B cell (primary cell): ENCODE measurements at regions not wholly inside any gene's neighbourhood (a gene's known extent, or its start where the extent isn't known, plus 50 kb on each side); places are given as distances from the start of the nearest gene placed in this dataset.

Experiments
- ATAC-seq: fragments of 200-7000 bp; cut with Tn5 transposase; one replicate; pipeline ENCODE4 v1.10.0; 2021; ENCODE audit warnings: low read depth, mild to moderate bottlenecking, moderate number of reproducible peaks, moderate library complexity
- CTCF ChIA-PET: fragments of 350-600 bp; sonication (Branson Sonifier 250); formaldehyde crosslinking; loops from one replicate; lab custom pipeline; 2021; ENCODE audit warnings: antibody characterized with exemption, inconsistent platforms; lab: Charles Lee
- POLR2A ChIA-PET: fragments of 350-600 bp; sonication (Branson Sonifier 250); formaldehyde crosslinking; loops from one replicate; lab custom pipeline; 2021; ENCODE audit warnings: antibody characterized with exemption; lab: Charles Lee
- DNase-seq: peaks from one replicate; pipeline ENCODE4 v3.0.0; 2013
- H2AFZ ChIP-seq: 2 replicates; pipeline ENCODE4 v1.6.1; 2012; ENCODE audit warnings: mild to moderate bottlenecking, low read depth, low read length; ENCODE audit not compliant: insufficient read depth, poor library complexity, severe bottlenecking
- H3K27ac ChIP-seq, 2 donors: 1 replicate in 1 of 2; 2 replicates in 1 of 2; pipeline ENCODE4 v1.5.1; 2012 to 2013; ENCODE audit warnings: low read length in 2 of 2, mild to moderate bottlenecking in 2 of 2, moderate library complexity in 1 of 2
- H3K27me3 ChIP-seq, 4 experiments: fragments of 200-600 bp in 1 of 4; sonication (generic) in 1 of 4; replicated peaks in 1 of 4; 1 replicate in 2 of 4; 2 replicates in 2 of 4; pipeline versions ENCODE4 v1.6.1 to v1.7.0; 2013 to 2016; ENCODE audit warnings: low read length in 3 of 4, mild to moderate bottlenecking in 2 of 4, mixed read lengths in 1 of 4, moderate library complexity in 1 of 4; ENCODE audit not compliant: insufficient read depth in 4 of 4, control insufficient read depth in 3 of 4; ENCODE audit errors: control extremely low read depth in 1 of 4
- H3K36me3 ChIP-seq, 2 experiments: replicated peaks in 1 of 2; 1 replicate in 1 of 2; 2 replicates in 1 of 2; pipeline versions ENCODE4 v1.6.1 to v1.7.1; 2013; ENCODE audit warnings: low read length in 1 of 2; ENCODE audit not compliant: insufficient read depth in 2 of 2, control insufficient read depth in 1 of 2; ENCODE audit errors: control extremely low read depth in 1 of 2, extremely low read depth in 1 of 2
- H3K4me1 ChIP-seq, 2 donors: fragments of 200-600 bp in 1 of 2; sonication (generic) in 1 of 2; 1 replicate in 1 of 2; 2 replicates in 1 of 2; pipeline versions ENCODE4 v1.5.1 to v1.6.1; 2013 to 2017; ENCODE audit warnings: low read length in 2 of 2; ENCODE audit not compliant: control insufficient read depth in 2 of 2, insufficient read depth in 2 of 2
- H3K4me2 ChIP-seq: replicated peaks from 2 replicates; pipeline ENCODE3; 2012; ENCODE audit warnings: mild to moderate bottlenecking, low read depth, low read length; ENCODE audit not compliant: poor library complexity, severe bottlenecking
- H3K4me3 ChIP-seq, 5 experiments: fragments of 200-600 bp in 1 of 5; sonication (generic) in 1 of 5; 1 replicate in 3 of 5; 2 replicates in 2 of 5; pipeline versions ENCODE4 v1.5.1 to v1.7.0; 2011 to 2016; ENCODE audit warnings: low read length in 4 of 5, mild to moderate bottlenecking in 4 of 5, low read depth in 2 of 5, control low read depth in 1 of 5, moderate library complexity in 1 of 5; ENCODE audit not compliant: insufficient read depth in 1 of 5; ENCODE audit errors: control extremely low read depth in 1 of 5, extremely low read depth in 1 of 5
- H3K79me2 ChIP-seq: fragments of 200-600 bp; sonication (generic); one replicate; pipeline ENCODE4 v1.6.0; 2016; ENCODE audit warnings: low read length; ENCODE audit not compliant: control insufficient read depth, insufficient read depth
- H3K9ac ChIP-seq: fragments of 200-600 bp; sonication (generic); 2 replicates; pipeline ENCODE4 v1.6.1; 2017; ENCODE audit warnings: mild to moderate bottlenecking, low read length, moderate library complexity
- H3K9me3 ChIP-seq, 3 donors: one replicate each; pipeline versions ENCODE4 v1.6.1 to v1.7.1; 2013; ENCODE audit warnings: low read length in 2 of 3; ENCODE audit not compliant: control insufficient read depth in 2 of 3, insufficient read depth in 1 of 3; ENCODE audit errors: control extremely low read depth in 1 of 3
- H4K20me1 ChIP-seq: 2 replicates; pipeline ENCODE4 v1.6.0; 2012; ENCODE audit warnings: mild to moderate bottlenecking, low read length; ENCODE audit not compliant: insufficient read depth, control insufficient read depth, poor library complexity, severe bottlenecking
- H3K27ac Mint-ChIP-seq: one replicate; pipeline ENCODE4 v1.8.0; 2021; ENCODE audit warnings: mixed read lengths
- H3K27me3 Mint-ChIP-seq: one replicate; pipeline ENCODE4 v1.8.0; 2021; ENCODE audit warnings: mixed read lengths
- H3K4me1 Mint-ChIP-seq: one replicate; pipeline ENCODE4 v1.8.0; 2021; ENCODE audit warnings: mixed read lengths
- H3K4me3 Mint-ChIP-seq: one replicate; pipeline ENCODE4 v1.8.0; 2021; ENCODE audit warnings: mixed read lengths
- H3K9me3 Mint-ChIP-seq: one replicate; pipeline ENCODE4 v1.8.0; 2022; ENCODE audit warnings: mixed read lengths; ENCODE audit not compliant: insufficient read depth
- EZH2 ChIP-seq: IDR thresholded peaks from 2 replicates; pipeline ENCODE4 v1.6.1; 2012; ENCODE audit warnings: borderline replicate concordance, low read depth, mild to moderate bottlenecking, moderate library complexity, low read length; ENCODE audit not compliant: insufficient read depth, poor library complexity, severe bottlenecking
- WGBS: methylation state at CpG from one replicate; pipeline ENCODE4 v1.1.5; 2013; ENCODE audit warnings: missing lambda C conversion rate; ENCODE audit not compliant: insufficient coverage; 5-methylcytosine and 5-hydroxymethylcytosine counted together
- intact Hi-C: fragments of 100-400 bp; cut with micrococcal nuclease; formaldehyde crosslinking; loops from one replicate; pipeline ENCODE4 v1.10.0; 2022
- TF ChIP-seq, protein P1 (sequence below): fragments of 200-600 bp; IDR thresholded peaks from one replicate; pipeline ENCODE4 v1.8.0; 2022; ENCODE audit warnings: antibody characterized with exemption, mild to moderate bottlenecking

DNA sequence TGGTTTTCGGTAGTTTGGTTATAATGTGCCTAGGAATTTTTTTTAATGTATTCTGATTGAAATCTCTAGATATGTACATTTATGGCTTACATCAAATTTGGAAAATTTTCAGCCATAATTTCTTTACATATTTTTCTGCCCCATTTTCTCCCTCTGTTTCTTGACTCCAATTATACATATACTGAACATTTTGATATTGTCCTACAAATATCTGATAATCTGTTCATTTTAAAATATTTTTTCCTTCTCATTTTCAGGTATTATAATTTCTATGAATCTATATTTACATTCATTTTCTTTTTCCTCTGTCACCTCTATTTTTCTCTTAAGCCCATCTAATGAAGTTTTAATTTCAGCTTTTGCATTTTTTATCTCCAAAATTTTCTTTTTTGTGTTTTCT is 82.7 kb upstream of the TMLHE start:
- POLR2A ChIA-PET: no interaction called here
- no peak for ATAC-seq
- no peaks in the 10 kb centered on the region for H3K27me3 Mint-ChIP-seq

DNA sequence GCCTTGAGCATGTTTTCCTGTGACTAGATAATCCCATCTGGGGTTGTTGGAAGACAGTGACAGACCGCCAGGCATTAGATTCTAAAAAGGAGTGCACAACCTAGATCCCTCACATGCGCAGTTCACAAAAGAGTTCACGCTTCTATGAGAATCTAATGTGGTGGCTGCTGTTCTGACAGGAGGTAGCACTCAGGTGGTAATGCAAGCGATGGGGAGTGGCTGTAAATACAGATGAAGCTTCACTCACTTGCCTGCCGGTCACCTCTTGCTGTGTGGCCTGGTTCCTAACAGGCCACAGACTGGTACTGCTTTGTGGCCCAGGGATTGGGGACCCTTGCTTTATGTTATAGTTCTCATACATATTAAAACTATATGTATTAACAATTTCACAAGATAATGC is 81.9 kb upstream of the TMLHE start:
- no peaks in the 10 kb centered on the region for H3K27me3 ChIP-seq
- H3K27ac ChIP-seq: no peak overlapping the region
- DNase-seq: no peak
- Mint-ChIP-seq H3K4me1 (no peaks in the 10 kb centered on the region), H3K4me3 (no peak overlapping the region), H3K9me3 (peaks cover 2% of the 10 kb centered on the region), H3K27ac (no peak overlapping the region), H3K27me3 (no peaks in the 10 kb centered on the region)
- no peaks in the 10 kb centered on the region for H3K36me3 ChIP-seq
- WGBS: 100% methylated on average over 1 of the region's 5 CpGs
- no peak overlapping the region for H3K4me2 ChIP-seq
- no peak overlapping the region for H3K4me3 ChIP-seq
- no peak for TF ChIP-seq EZH2
- TF ChIP-seq, protein P1, sequence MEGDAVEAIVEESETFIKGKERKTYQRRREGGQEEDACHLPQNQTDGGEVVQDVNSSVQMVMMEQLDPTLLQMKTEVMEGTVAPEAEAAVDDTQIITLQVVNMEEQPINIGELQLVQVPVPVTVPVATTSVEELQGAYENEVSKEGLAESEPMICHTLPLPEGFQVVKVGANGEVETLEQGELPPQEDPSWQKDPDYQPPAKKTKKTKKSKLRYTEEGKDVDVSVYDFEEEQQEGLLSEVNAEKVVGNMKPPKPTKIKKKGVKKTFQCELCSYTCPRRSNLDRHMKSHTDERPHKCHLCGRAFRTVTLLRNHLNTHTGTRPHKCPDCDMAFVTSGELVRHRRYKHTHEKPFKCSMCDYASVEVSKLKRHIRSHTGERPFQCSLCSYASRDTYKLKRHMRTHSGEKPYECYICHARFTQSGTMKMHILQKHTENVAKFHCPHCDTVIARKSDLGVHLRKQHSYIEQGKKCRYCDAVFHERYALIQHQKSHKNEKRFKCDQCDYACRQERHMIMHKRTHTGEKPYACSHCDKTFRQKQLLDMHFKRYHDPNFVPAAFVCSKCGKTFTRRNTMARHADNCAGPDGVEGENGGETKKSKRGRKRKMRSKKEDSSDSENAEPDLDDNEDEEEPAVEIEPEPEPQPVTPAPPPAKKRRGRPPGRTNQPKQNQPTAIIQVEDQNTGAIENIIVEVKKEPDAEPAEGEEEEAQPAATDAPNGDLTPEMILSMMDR: no peak
- H3K79me2 ChIP-seq: no peaks in the 10 kb centered on the region
- ATAC-seq: no peak
- no peak overlapping the region for H3K9ac ChIP-seq
- no peaks in the 10 kb centered on the region for H4K20me1 ChIP-seq
- H3K4me1 ChIP-seq: no peaks in the 10 kb centered on the region
- no peaks in the 10 kb centered on the region for H3K9me3 ChIP-seq
- no peak overlapping the region for H2AFZ ChIP-seq
- CTCF ChIA-PET: no interaction called here
- POLR2A ChIA-PET: no interaction called here
- intact Hi-C loops: no loop called here

More for the DNA sequence above, 82.7 kb upstream of the TMLHE start:
- WGBS: no CpG with 5 or more reads among the region's 1 CpG
- CTCF ChIA-PET: no interaction called here
- H3K27ac ChIP-seq: no peak overlapping the region
- H3K9me3 ChIP-seq: no peaks in the 10 kb centered on the region
- no peak for DNase-seq
- no peak overlapping the region for H3K9ac ChIP-seq
- Mint-ChIP-seq H3K9me3 (peaks cover 2% of the 10 kb centered on the region), H3K4me1 (no peaks in the 10 kb centered on the region), H3K4me3 (no peak overlapping the region), H3K27ac (no peak overlapping the region)
- no peak for TF ChIP-seq EZH2
- TF ChIP-seq, protein P1: no peak
- no peaks in the 10 kb centered on the region for H4K20me1 ChIP-seq
- no peak overlapping the region for H3K4me3 ChIP-seq
- H3K36me3 ChIP-seq: no peaks in the 10 kb centered on the region
- intact Hi-C loops: no loop called here
- H3K27me3 ChIP-seq: no peaks in the 10 kb centered on the region
- H3K79me2 ChIP-seq: no peaks in the 10 kb centered on the region
- no peak overlapping the region for H2AFZ ChIP-seq
- H3K4me1 ChIP-seq: no peaks in the 10 kb centered on the region
- no peak overlapping the region for H3K4me2 ChIP-seq
